ENCODE measurements at regions not wholly inside any gene's neighbourhood (a gene's known extent, or its start where the extent isn't known, plus 50 kb on each side); places are given as distances from the start of the nearest gene placed in this dataset.

GRCh38 chr12:127304751-127305725 lies 961.9 kb upstream of the TMEM132C start:
- ATAC-seq = no peak
- in situ Hi-C loops (cut with MboI; ENCODE audit: low sequenced_read_pairs in 4 of 4) = no loop called here

GRCh38 chr12:127306604-127307215 lies 960.3 kb upstream of the TMEM132C start:
- TF ChIP-seq CTCF (IDR thresholded peaks at IDR 0.05 in 4 of 5, conservative IDR thresholded peaks at IDR 0.05 in 1 of 5) = no peak
- TF ChIP-seq POLR2A (IDR thresholded peaks at IDR 0.05) = no peak
- Histone ChIP-seq H3K4me3 (no peak overlapping the region), H3K27me3 (no peaks in the 10 kb centered on the region), H3K36me3 (no peaks in the 10 kb centered on the region), H3K4me1 (no peaks in the 10 kb centered on the region), H3K27ac (no peak overlapping the region), H3K9me3 (no peaks in the 10 kb centered on the region)
- DNase-seq (no peak), ATAC-seq (no peak)
- intact Hi-C loops (cut with DNase I; ENCODE audit: low total_unique reads) = no loop called here
- in situ Hi-C loops (cut with MboI; ENCODE audit: low sequenced_read_pairs in 4 of 4) = no loop called here

More at GRCh38 chr12:127304751-127305725, 961.9 kb upstream of the TMEM132C start:
- H3K4me1 ChIP-seq = no peaks in the 10 kb centered on the region
- intact Hi-C loops (cut with DNase I; ENCODE audit: low total_unique reads) = loop anchor here (1.0 kb wide), 1 partner anchor 8 kb away; no protein-coding TSS in a partner anchor
- no peak for TF ChIP-seq CTCF (IDR thresholded peaks at IDR 0.05 in 4 of 5, conservative IDR thresholded peaks at IDR 0.05 in 1 of 5)
- no peak for TF ChIP-seq POLR2A (IDR thresholded peaks at IDR 0.05)
- DNase-seq = no peak
- no peak overlapping the region for H3K27ac ChIP-seq
- H3K27me3 ChIP-seq = no peaks in the 10 kb centered on the region
- no peaks in the 10 kb centered on the region for H3K9me3 ChIP-seq
- H3K36me3 ChIP-seq = no peaks in the 10 kb centered on the region
- no peak overlapping the region for H3K4me3 ChIP-seq

GRCh38 chr12:127307528-127307927 lies 959.4 kb upstream of the TMEM132C start:
- in situ Hi-C loops (cut with MboI; ENCODE audit: low sequenced_read_pairs in 4 of 4) (no loop called here), intact Hi-C loops (cut with DNase I; ENCODE audit: low total_unique reads) (no loop called here)
- no peak for DNase-seq
- H3K9me3 ChIP-seq = no peaks in the 10 kb centered on the region
- H3K27ac ChIP-seq = no peak overlapping the region
- no peaks in the 10 kb centered on the region for H3K27me3 ChIP-seq
- TF ChIP-seq POLR2A (IDR thresholded peaks at IDR 0.05) = no peak
- TF ChIP-seq CTCF (IDR thresholded peaks at IDR 0.05 in 4 of 5, conservative IDR thresholded peaks at IDR 0.05 in 1 of 5) = no peak
- no peak overlapping the region for H3K4me3 ChIP-seq
- H3K36me3 ChIP-seq = no peaks in the 10 kb centered on the region
- H3K4me1 ChIP-seq = no peaks in the 10 kb centered on the region
- no peak for ATAC-seq

GRCh38 chr12:127308148-127308547 lies 958.8 kb upstream of the TMEM132C start:
- no peak for DNase-seq
- H3K36me3 ChIP-seq = no peaks in the 10 kb centered on the region
- in situ Hi-C loops (cut with MboI; ENCODE audit: low sequenced_read_pairs in 4 of 4) = no loop called here
- no peak overlapping the region for H3K27ac ChIP-seq
- TF ChIP-seq POLR2A (IDR thresholded peaks at IDR 0.05) (no peak), CTCF (IDR thresholded peaks at IDR 0.05 in 4 of 5, conservative IDR thresholded peaks at IDR 0.05 in 1 of 5) (no peak)
- no peaks in the 10 kb centered on the region for H3K27me3 ChIP-seq
- no peak overlapping the region for H3K4me3 ChIP-seq
- H3K4me1 ChIP-seq = no peaks in the 10 kb centered on the region
- intact Hi-C loops (cut with DNase I; ENCODE audit: low total_unique reads) = no loop called here
- no peak for ATAC-seq
- H3K9me3 ChIP-seq = no peaks in the 10 kb centered on the region

Measured in gastrocnemius medialis (tissue), 4 donors.